GM18519 (cell line): ENCODE measurements at regions not wholly inside any gene's neighbourhood (a gene's known extent, or its start where the extent isn't known, plus 50 kb on each side); places are given as distances from the start of the nearest gene placed in this dataset.
"Not testable (repeated sequence)": the region's sequence is repeated elsewhere in the genome, so short reads cannot be mapped to it uniquely, and the experiment has no call there.

Experiments used
- ATAC-seq: cut with Tn5 transposase; IDR thresholded peaks from one replicate; pipeline ENCODE4 v1.9.1; 2021; ENCODE audit warnings: mild to moderate bottlenecking, moderate library complexity; ENCODE audit not compliant: unreplicated experiment, low FRiP score

- ATAC-seq, result no peak
These were observed 177.5 kb upstream of the GRIA4 start for GRCh38 chr11:105432241-105432995.

GRCh38 chr11:105429096-105429910 lies 180.6 kb upstream of the GRIA4 start:
- no peak for ATAC-seq

DNA sequence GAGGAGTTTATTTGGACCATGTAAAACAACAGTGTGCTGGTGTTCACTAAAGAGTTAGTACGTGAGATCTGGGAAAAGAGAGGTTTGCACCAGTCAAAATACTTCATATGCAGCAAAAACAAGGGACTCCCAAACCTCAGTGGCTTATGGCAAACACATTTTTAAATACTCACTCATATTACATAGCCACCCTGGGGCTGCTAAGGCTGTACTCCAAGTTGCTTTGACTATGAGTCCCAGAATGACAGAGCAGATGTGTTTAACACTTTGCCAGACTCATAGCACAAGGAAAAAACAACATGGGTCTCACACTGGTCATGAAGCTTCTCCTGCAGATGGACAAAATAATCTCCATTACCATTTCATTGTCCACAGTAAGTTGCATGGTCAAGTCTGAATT lies 202.8 kb upstream of the GRIA4 start:
- ATAC-seq, result no peak

GRCh38 chr11:105401269-105401809 lies 208.5 kb upstream of the GRIA4 start:
- no peak for ATAC-seq

DNA sequence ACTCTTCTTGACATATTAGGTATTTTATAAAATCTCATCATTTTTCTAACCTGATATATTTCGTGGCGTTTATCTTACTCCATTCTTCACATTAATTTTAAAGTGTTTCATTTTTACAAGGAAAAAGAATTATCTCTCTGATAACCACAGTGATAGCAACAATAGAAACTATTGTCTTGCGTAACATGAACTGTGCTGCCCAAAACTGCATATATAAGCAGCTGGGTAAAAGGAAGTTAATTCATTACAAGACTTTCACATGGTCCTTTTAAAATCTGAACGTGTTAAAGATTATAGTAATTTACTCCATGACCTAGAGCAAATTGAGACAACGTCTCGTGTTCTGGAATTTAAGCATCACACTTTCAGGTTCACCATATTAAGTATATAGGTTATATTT lies 210.4 kb upstream of the GRIA4 start:
- no peak for ATAC-seq

GRCh38 chr11:105398636-105399035 lies 211.2 kb upstream of the GRIA4 start:
- no peak for ATAC-seq

DNA sequence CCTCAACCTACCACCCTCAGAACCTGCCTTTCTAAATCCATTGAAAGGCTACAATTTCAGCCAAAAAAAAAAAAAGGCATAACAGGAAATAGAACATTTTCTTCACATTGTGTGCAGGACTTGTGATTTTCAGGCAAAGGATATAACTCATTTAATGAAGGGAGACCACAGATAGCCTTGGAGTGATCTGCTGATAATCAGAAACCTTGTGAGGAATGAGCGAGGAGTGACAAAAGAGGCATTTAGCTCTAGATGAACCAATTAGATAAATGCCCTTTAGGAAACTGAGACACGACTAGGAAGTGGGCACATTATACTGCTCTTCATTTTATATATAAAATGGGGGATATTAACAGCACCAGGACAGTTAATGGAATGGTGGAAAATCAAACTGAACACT lies 216.5 kb upstream of the GRIA4 start:
- ATAC-seq, result no peak

DNA sequence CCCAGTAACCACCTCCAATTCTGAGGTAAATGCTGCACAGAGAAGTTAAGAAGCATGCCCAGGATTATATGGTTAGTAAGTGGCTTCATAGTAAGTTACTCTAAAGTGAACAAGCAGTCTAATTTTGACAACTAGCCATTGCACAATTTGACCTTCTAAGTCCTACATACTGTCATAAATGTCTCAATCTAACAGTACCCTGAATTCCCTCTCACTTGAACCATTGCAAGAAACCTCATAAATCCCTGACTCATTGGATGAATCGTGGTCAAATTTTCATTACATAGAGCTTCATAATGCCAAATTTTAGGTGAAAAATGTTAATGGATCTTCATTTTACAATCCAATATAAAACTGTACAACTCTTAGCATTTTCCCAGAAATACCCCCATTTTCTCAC lies 217.3 kb upstream of the GRIA4 start:
- ATAC-seq, result no peak

GRCh38 chr11:105389952-105390351 lies 219.9 kb upstream of the GRIA4 start:
- no peak for ATAC-seq

DNA sequence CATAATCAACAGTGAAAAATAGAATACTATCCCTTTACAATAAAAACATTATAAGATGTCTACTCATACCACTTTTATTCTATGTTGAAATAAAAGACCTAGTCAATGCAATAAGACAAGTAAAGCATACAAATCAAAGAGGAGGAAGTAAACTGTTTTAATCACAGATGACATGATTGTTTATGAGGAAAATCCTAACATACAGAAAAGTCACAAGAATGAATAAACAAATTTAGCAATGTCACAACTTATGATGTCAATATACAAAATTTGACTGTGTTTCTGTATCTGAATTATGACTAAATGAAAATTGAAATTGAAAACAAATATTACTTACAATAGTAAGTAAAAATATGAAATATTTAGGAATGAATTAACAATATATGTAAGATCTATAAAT lies 221.9 kb upstream of the GRIA4 start:
- no peak for ATAC-seq

- no peak for ATAC-seq
These were observed 227.9 kb upstream of the GRIA4 start for GRCh38 chr11:105381941-105382340.

- no peak for ATAC-seq
These were observed 232.0 kb upstream of the GRIA4 start for GRCh38 chr11:105377870-105378269.

DNA sequence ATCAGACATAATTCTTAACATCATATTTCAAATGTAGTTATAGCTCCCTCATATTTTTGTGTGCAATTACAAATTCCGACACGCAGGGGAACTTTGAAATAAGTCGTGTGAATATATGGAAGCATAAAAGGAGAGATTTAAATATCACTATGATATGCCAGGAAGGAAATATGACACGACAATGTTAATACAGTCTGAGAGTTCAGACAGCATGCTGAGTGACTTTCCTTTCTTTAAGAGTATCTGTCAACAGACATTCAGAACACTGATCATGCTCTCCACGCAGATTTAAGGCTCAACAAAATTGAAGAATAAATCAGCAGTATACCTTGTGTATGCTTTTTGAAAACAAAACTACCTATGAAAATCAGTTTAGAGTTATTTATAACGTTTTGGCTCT lies 232.6 kb upstream of the CARD18 start:
- ATAC-seq, result no peak

DNA sequence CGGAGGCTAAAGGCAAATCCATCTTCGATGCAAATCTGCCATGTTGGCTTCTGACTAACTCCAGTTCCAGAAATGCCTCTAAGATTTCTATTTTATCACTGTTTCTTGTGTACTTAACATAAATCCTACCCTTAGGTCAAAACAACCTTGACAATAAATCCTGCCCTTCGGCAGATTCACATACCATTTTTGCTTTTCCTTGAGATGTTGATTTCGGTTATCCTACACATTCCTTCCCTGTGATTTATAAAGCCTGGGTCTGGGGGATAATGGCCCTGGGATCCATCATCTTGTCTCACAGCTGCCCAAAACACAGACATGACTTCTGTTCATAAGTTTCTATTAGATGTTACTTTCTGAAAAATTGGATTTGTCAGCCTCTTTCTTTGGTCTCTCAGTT lies 231.7 kb upstream of the CARD18 start:
- no peak for ATAC-seq

DNA sequence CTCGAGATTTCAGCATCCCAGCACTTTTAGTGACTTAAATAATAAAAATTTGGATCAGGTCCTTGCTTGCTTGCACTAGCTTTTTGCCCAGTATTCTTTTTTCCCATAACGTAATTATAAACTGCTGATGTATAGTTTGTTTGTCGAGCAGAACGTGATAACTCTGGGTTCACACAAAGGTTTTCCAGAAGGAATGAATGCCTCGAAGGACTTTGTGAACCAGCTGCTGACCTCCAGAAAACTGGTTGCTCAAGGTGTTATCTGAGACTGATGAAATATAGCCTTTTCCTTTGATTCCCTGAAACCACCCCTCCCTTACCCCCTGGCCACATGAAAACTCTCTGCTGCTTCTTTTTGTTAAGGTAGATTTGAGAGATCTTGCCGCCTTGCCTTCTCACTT lies 229.1 kb upstream of the CARD18 start:
- no peak for ATAC-seq

DNA sequence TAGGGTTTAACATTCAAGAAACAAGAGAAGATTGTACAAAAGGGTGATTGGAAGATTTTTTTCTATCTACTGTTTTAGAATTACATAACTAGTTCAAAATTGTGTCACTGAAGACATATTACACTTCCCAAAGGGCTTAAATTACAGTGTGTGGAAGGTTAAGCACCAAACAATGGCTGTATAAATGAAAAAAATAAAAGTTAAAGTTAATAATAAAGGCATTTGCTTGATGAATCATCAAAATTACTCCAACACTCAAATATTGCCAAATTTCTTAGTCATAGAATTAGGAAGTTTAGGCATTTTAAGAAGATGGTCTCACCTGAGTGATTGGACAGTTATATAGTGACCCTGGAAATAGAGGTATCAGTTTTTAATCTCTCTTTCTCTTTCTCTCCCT lies 227.6 kb upstream of the CARD18 start:
- ATAC-seq, result no peak

- ATAC-seq, result no peak
These were observed 222.1 kb upstream of the CARD18 start for GRCh38 chr11:105361651-105362050.

DNA sequence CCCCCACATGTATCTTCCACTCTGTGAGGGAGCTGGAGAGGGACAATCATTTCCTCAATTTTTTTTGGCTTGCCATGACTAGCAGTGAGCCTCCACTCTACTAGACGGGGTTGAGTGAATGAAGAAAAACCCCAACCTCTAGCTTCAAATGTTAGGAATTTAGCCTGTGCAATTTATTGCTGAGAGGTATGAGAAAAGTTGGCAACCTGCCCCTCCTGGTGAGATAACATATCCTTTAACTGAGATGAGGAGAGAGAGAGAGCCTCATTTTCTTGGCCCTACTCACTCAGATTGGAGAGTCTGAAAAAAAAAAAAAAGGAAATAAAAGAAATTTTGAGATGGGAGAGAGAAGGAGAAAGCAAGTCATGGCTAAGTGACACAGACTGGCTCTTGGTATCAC lies 218.2 kb upstream of the CARD18 start:
- ATAC-seq, result no peak

DNA sequence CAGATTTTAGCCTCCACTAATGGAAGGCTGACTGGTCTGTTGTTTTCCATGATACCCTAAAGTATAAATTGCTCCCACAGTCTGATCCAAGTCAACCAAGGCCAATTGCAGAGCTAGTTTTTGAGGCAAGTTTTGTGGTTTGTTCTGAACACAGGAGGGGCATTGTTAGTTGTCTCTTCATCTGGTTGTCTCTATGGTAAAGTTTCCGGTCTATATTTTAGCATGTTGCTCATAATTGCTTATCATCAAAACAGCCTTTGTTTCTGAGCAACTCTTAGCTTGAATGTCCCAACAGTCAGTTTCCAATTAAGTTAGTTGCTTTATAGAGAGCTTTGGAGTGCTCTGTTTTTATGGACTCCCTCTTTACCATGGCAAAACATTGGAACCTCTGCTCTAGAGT lies 217.6 kb upstream of the CARD18 start:
- no peak for ATAC-seq

GRCh38 chr11:105349867-105350266 lies 210.3 kb upstream of the CARD18 start:
- not testable (repeated sequence) for ATAC-seq

- ATAC-seq, result no peak
These were observed 205.4 kb upstream of the CARD18 start for GRCh38 chr11:105344938-105345337.
